22Rv1 (cell line): ENCODE measurements at regions not wholly inside any gene's neighbourhood (a gene's known extent, or its start where the extent isn't known, plus 50 kb on each side); places are given as distances from the start of the nearest gene placed in this dataset.

ENCODE experiments used
- ZFX ChIP-seq: fragments of 450-650 bp; IDR thresholded peaks from 2 replicates; pipeline ENCODE4 v1.6.1; 2017; ENCODE audit warnings: antibody characterized with exemption, borderline replicate concordance
- TF ChIP-seq, protein P1 (sequence below): fragments of 450-650 bp; IDR thresholded peaks from 2 replicates; pipeline ENCODE4 v1.5.1; 2017; ENCODE audit warnings: mild to moderate bottlenecking

DNA sequence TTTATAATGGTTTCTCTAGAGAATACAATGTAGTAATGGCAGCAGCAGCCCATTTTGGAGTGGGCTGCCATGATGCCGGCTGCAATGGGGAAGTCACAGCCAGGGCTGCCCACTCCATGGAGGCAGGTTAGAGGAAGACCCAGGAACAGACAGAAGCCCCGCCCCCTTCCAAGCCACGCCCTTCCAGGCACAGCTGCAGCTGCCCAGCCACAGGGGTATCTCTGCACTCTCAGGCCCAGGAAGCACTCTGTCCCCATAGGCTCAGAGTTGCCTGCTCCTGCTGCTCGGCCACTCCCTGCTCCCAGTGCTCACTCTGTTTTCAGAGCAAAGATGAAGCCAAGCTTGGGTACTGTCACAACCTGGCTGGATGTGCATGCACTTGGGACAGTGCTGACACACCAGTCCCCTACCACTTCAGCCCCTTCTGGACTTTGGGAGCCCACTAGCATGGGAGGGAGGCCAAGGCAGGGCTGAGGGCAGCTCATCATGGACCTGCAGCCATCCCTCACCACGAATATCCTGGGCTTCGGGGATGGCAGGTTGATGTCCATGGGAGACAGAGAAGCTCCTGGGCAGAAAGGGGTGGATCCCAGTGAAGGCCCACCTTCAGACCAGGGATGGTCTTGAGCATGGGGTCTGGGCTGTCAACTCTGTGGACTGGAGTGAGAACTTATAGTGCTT is 1224.2 kb downstream of the SLITRK5 start:
- TF ChIP-seq, protein P1, sequence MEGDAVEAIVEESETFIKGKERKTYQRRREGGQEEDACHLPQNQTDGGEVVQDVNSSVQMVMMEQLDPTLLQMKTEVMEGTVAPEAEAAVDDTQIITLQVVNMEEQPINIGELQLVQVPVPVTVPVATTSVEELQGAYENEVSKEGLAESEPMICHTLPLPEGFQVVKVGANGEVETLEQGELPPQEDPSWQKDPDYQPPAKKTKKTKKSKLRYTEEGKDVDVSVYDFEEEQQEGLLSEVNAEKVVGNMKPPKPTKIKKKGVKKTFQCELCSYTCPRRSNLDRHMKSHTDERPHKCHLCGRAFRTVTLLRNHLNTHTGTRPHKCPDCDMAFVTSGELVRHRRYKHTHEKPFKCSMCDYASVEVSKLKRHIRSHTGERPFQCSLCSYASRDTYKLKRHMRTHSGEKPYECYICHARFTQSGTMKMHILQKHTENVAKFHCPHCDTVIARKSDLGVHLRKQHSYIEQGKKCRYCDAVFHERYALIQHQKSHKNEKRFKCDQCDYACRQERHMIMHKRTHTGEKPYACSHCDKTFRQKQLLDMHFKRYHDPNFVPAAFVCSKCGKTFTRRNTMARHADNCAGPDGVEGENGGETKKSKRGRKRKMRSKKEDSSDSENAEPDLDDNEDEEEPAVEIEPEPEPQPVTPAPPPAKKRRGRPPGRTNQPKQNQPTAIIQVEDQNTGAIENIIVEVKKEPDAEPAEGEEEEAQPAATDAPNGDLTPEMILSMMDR: no peak
- TF ChIP-seq ZFX: no peak
